Left renal pelvis (tissue), 4 donors: ENCODE measurements at regions not wholly inside any gene's neighbourhood (a gene's known extent, or its start where the extent isn't known, plus 50 kb on each side); places are given as distances from the start of the nearest gene placed in this dataset.
"Not testable (repeated sequence)": the region's sequence is repeated elsewhere in the genome, so short reads cannot be mapped to it uniquely, and the experiment has no call there.

Experiments
- DNase-seq, 4 donors: peaks; one replicate each; pipeline ENCODE4 v3.0.0-alpha.2; 2013; ENCODE audit warnings: low read depth in 4 of 4, low spot score in 3 of 4

DNA sequence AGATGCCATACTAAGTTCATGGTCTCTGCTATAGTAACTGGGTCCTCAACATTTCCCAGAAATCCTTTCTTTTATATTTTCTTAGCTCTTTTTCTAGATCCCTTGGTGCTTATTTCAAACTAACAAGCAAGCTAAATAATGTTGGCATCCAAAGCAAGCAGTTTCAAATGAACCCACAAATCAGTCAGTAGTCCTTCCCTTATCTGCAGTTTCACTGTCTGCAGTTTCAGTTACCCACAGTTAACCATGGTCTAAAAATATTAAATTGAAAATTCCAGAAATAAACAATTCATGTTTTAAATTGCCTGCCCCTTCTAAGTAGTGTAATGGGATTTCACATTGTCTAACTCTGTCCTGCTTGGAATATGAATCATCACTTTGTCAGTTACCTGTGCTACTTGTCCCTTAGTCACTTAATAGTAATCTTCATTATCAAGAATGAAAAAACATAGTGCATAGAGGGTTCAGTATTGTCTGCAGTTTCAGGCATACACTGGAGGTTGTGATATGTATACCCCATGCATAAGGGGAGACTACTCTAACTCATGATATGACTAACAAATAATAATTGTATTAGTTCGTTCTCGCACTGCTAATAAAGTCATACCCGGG is 633.7 kb downstream of the MECOM start:
- no peak for DNase-seq

DNA sequence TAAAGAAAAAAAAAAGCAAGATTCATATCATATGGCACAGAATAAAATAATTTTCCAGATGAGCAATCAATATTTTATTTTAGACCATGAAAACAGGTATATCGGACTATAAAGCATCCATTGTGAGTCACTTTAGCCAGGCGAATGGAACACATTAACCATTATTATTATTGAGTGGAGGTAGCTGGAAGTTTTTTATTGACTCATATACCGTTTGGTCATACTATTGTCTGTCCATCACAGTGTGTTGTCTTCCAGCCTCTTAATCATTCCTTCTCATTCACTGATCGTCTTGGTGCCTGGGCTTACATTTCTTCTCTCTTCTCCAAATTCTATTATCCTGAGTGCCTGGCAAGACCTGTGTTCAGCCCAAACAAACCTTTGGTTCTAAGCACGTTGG is 634.8 kb downstream of the MECOM start:
- DNase-seq, result no peak

DNA sequence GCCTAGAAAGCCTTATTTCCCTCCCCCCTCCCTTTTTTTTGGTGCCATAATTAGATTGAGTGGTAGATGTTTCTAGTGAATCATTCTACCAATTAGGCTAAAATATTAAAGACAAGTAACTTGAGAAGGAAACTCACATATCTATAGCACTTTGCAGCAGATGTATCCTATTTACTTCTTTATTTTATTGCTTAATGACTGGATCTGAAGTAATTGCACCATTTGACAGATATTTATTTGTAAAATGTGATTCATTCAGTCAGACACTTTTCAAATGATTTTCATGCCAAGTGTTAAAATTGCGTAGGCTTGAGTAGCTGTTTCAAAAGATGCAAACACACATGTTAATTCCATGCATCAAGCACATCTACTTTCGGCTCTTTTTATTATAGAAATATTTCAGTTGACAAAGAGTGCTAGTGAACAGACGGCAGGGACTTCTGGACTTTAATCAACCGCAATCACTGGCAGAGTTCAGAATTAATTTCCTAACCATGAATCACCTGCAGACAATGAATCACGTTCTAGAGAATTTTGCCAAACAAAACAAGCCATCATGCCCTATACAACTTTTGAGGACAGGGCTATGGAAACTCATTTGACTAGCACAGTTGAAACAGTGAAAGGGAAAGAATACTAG is 636.8 kb downstream of the MECOM start:
- DNase-seq, result no peak

DNA sequence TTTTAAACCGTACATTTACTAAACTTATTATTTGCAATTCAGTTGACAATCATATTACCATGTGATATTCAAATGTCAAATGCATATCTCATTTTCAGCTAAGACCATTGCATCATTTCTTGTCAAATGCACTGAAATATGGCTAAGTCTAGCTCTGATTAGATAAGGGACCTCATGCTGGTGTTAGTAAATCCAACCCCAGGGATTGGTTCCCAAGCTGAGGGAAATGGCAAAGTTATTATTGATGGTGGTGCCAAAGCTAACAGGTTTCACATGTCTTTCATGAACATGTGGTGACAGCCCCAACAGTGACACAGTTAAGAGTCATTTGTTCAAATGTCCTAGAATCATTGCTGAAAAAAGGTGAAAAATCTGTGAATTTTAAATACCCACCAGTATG is 641.1 kb downstream of the MECOM start:
- no peak for DNase-seq

DNA sequence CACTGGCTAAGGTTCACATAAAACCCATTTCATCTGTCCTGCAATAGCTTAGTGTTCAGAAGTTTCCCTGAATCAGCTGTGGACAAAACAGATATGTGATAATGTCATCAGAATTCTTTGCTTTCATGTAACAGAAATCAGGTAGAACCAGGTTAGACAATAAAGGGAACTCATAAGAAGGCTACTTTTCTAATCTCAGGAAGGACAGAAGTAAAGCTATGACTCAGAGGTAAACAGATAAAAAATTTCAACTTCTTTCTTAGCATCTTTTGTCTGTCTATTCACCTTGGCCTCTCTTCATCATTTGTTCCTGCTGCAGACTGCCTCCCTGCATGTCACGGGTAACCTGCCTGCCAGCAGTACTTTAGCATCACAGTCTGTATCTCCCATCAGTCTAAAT is 643.1 kb downstream of the MECOM start:
- DNase-seq, result no peak

DNA sequence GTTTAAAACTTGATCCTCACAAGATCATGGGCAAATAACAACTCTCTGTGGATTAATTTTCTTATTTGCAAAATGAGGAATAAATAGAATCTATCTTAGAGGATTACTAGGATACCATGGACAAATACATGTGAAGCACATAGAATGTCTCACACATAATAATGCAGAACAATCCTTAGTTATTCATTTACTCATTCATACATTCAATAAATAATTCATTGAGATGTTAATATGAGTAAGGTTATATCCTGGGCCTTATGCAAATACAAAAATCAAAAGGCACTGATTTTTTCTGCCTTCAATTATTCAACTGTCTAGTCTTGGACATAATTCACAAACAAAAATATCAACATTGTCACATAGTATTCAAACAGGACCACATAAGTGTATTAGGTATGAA is 654.1 kb downstream of the MECOM start:
- no peak for DNase-seq

DNA sequence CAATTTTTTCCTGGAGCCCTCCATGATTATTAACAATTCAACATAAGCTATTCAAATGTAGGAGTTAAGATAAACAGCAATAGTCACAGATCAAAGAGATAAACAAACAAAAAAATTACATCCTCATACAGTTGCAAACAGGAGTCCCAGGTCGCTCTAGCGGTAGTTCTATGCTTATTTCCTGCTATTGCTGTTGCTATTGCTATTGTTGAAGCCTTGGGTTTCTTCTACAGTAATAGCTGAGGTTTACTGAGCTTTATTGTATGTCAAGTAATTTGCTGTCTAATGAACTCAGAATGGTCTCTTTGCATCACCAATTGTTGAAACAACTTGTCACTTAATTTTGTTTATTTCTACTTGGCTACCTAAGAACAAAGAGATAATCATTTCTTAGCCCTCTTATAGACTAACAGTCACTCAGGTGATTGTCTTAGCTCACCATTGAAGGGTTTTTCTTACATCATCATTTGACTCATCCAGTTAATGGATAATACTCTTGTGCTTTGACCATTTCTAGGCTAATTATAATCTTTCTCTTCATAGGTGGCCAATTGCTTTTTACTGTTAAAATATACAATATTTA is 654.6 kb downstream of the MECOM start:
- no peak for DNase-seq

DNA sequence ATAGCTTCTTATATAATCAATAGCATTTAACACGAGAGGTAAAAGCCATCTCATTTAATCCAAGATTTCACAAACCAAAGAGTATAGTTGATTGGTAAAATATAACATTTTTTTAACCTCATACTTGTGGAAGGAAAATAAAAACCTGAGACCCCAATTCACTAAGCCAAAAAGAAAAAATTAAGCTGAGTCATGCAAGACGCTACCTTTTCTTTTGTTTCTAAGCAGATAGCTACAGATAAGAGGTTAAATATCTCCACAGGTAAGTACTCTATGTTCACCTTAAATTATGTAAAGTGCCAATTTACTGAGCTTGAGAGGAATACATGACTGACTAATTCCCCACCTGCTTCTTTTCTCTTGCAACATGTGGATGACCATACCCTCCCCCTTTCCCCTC is 656.4 kb downstream of the MECOM start:
- no peak for DNase-seq

DNA sequence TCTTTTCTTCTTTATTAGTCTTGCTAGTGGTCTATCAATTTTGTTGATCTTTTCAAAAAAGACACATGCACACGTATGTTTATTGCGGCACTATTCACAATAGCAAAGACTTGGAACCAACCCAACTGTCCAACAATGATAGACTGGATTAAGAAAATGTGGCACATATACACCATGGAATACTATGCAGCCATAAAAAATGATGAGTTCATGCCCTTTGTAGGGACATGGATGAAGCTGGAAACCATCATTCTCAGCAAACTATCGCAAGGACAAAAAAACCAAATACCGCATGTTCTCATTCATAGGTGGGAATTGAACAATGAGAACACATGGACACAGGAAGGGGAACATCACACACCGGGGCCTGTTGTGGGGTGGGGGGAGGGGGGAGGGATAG is 657.1 kb downstream of the MECOM start:
- DNase-seq, result not testable (repeated sequence)

DNA sequence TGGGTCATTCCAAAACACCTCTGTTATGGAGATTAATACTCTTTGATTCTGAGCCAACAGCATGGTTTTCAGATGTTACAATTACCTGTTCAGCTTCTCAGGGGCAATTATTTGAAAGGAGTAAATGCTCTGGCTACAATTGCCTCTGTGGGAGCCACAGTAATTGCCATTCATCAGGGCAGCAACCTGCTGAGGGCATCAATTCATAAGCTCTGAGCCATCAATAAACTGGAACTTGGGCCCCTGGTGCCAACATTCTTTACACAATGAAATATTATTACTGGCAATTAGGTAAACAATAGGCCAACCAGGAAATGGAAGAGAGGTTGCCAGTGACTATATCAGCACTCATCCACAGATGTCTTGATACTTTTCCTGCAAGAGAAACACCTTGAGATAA is 660.8 kb downstream of the MECOM start:
- no peak for DNase-seq

DNA sequence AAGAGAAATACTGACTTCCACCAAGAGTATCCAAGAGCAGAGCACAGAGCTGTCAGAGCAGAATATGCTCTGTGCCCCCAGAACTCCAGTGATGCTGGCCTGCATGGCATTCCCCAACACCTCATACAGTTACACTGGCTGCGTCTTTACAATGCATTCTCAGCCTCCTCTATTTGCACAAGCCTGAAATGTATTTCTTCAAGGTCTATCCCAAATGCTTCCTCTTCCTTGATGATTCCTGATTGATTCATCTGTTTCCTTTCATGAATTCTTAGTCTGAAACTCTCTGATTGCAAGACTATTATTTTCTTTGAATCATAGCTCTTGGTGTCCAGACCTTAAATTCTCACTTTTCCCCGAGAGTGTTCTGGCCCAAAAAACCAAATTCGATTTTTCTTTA is 664.7 kb downstream of the MECOM start:
- no peak for DNase-seq

DNA sequence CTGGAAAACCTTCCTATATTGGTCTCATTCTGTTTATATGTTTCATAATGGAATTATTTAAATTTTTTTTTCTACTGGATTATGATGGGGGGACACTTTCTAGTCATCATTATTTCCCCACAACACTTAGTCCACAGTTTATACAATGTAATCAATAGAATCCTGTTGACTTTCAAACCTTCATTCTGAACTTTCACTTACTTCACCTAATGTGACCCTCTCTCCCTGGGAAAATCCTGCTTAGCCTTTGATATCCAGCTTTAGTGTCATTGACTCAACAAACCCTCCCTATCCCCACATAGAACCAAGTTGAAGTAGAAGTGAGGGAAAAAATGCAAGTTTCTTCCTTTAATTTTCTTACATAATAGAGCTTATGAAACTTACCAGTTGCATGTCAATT is 666.0 kb downstream of the MECOM start:
- no peak for DNase-seq

DNA sequence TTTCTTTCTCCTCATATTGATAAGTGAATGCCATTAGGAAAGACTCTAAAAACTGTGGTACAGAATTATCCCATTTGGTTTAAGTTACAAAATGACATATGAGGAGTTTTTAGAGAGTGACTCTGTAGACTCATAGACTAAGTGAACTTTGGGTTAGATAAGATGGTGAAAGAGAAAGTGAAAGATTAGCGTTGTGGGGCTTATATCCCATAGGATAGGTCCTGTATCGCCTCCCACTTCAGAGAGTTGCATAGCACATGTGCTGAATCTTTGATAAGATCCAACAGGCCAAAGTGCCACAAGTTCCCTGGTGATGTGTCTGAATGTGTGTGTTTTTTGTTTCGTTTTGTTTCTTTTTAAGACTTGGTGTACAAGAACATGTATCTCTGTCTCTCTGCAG is 666.9 kb downstream of the MECOM start:
- no peak for DNase-seq

DNA sequence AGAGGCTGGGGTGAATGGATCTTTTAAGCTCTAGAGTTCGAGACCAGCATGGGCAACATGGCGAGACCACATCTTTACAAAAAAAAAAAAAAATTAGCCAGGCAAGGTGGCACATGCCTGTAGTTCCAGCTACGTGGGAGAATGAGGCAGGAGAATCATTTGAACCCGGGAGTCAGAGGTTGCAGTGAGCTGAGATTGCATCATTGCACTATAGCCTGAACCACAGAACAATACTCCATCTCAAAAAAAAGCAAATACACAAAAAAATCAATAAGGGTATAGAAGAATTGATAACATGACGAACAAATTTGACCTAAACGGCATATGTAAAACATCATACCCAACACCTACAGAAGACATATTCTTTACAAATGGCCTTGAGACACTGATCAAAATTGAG is 668.4 kb downstream of the MECOM start:
- no peak for DNase-seq

DNA sequence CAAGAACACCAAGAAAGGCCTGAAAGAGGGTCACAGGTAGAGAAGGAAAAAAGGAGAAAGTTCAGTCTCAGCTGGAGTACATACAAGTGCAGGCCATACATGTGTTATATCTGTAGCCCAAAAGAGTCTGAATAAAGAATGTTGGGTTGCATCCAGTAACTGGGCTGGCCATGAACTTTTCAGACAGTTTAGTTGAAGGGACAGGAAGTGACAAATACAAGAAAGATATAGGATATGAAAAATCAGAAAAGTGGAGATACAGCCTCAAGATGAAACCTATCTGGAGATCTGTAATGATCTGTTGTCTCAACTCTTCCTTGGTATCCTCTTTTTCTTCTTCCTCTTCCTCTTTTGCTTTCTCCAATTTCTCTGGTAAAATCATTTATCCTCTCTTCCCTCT is 671.7 kb downstream of the MECOM start:
- no peak for DNase-seq

DNA sequence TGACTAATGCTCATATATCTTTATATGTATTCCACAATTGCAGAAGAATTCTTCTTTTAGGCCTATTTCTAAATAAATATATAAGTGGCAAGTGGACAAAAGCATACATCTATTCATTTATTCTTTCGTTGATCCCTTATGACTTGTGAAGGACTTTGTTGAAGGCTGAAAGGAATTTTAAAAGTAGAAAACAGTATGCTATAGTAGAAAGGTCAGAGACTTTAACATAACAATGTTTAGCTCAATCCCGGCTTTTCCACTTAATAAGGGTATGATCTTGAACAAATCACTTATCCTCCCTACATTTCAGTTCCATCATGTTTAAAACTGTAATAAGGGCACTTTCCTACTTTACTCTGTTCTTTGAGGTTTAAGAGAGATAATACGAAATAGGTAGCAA is 672.9 kb downstream of the MECOM start:
- DNase-seq, result no peak

DNA sequence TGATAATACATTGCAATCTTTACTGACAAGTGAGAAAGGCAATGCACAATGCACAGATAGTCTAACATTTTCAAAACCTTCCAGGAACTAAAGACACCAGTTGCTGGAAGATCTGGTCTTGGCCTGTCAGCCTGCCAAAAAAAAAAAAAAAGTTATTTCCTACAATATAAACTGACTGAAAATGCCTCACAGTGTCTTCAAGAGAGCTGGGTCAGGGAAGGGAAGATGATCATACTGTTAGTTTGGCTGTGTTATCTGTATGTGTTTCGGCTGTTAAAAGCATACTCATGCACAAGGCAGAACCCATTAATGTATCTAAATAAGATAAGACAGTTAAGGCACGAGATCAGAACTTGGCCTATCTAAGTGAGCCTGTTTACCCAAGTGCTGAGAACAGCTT is 673.4 kb downstream of the MECOM start:
- no peak for DNase-seq

DNA sequence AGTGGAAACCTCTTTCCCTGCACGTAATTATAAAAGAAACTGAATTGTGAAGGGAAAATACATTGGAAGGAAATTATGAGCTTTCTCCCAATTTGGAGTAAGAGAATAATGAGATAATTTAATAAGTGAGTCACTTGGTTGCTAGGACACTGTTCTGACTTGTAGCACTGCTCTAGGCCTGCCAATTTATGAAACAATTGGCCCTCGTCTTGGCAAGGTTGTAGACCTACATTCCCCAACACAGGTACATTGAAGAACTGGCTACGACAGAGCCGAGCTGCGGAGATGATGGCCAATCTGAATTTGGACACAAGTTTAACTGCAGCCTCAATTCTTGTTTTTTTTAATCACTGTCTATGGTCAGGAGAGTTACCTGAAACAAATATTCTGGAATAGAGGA is 674.1 kb downstream of the MECOM start:
- no peak for DNase-seq

DNA sequence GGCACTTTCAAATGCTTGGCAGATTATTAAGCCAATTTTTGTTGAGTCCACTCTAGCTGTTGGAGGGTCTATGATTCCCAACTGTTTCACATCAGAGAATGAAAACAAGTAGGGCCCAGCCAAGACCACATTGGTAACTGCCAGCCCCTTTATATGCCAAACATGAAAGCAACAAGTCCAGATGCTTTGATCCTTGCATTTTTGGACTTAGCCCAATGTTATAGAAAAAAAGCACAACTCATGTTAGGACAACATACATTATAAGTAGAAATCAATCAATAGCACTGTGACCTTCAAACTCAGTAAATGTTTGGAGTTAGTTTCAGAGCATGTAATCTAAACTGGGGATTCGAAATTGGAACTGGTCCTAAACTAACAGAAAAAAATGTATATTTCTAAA is 674.7 kb downstream of the MECOM start:
- no peak for DNase-seq

DNA sequence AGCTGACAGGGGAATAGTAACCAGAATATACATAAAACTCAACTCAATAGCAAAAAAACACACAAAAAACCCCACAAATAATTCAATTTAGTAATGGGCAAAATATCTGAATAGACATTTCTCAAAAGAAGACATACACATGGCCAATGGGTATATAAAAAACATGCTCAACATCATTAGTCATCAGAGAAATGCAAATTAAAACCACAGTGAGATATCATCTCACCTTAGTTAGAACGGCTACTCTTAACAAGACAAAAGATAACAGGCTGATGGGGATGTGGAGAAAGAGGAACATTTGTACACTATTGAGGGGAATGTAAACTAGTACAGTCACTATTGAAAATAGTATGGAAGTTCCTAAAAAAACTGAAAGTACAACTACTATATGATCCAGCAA is 678.6 kb downstream of the MECOM start:
- DNase-seq, result no peak

DNA sequence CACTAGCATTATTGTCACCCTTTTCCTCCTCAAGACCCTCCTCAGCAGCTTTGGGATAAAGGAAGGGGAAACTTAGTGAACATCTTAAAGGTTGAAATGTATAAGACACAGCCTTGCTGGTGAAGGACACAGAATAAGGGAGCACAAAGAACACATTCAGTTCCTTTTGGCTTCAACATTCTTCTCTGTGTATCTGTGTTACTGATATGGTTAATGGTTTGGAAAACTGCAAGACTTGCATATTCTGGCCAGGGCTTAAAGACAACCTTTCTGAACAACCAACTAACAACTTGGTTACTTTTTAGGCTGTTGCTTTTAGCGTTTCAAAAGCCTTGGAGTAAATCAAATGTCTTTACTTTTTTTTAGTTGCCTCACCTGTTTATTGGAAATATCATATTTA is 680.5 kb downstream of the MECOM start:
- no peak for DNase-seq

DNA sequence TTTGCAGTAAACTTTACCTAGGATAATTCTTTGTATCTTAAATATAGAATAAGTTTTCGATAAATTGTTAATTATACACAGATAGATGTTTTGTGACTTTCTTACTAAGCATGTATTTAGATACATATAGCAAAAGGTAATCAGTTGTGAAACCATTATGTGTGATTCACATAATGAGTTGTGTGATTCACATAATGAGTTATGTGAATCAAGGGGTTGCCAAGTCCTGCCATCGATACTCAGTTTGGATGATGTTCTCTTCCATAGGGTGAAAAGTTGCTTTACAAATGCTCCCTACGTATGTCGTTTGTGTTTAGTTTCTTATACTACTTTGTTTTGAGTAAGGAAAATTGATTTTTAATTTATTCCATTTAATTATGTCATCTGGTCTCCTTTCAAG is 682.1 kb downstream of the MECOM start:
- DNase-seq, result no peak
